Left renal pelvis (tissue), 4 donors: ENCODE measurements at regions not wholly inside any gene's neighbourhood (a gene's known extent, or its start where the extent isn't known, plus 50 kb on each side); places are given as distances from the start of the nearest gene placed in this dataset.

Source experiments
- DNase-seq, 4 donors: peaks; one replicate each; pipeline ENCODE4 v3.0.0-alpha.2; 2013; ENCODE audit warnings: low read depth in 4 of 4, low spot score in 3 of 4

- DNase-seq = no peak
These were observed 59.7 kb upstream of the LMO1 start for GRCh38 chr11:8323161-8323935.

DNA sequence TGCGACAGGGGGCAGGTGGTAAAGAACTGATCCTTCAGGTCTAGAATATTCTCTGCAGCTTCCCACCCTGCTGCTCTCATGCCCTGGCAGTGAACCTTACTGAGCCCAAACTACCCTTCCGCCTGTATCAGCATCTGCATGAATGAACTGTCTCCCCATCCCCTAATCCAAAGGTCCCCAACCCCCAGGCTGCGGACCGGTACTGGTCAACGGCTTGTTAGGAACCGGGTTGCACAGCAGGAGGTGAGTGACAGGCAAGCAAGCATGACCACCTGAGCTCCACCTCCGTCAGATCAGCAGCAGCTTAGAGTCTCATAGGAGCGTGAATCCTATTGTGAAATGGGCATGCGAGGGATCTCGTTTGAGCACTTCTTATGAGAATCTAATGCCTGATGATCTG, 58.2 kb upstream of the LMO1 start:
- DNase-seq = no peak

DNA sequence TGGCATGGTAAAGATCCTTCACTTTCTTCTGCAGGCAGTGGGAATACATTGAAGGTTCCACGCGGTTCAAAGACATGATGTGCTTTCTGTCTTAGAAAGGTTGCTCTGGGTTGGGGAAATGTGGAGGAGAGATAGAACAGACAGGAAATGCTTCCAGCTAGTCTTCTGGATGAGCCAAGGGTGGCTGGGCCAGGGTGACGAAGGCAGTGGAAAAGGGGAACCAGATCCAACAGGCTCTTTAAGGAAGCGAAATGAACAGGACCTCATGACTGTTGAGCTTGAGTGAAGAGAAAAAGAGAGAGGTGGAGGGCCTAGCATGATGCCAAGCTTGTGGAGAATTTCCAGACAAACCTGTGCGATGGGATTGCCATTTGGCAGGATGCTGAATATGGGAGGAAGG, 56.4 kb upstream of the LMO1 start:
- DNase-seq = no peak

DNA sequence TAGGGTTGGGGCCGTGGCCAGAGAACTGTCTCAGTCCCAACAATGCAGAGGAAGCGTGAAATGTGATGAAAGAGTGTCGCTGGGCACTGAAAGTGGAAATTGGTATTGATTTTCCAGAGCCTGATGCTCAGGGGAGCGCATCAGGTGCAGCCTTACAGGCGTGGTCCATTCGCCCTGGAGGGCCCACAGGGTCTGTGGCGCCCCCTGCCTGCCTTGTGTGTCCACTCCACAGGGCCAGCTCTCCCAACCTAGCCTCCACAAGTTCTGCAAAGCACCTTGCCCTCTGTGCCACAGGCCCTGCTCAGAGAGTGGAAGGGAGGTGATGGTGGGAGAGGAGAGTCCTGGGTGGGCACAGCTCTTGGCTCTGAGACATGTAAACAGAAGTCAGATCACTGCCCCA, 54.9 kb upstream of the LMO1 start:
- no peak for DNase-seq

- DNase-seq = no peak
These were observed 53.5 kb upstream of the LMO1 start for GRCh38 chr11:8317159-8317558.

DNA sequence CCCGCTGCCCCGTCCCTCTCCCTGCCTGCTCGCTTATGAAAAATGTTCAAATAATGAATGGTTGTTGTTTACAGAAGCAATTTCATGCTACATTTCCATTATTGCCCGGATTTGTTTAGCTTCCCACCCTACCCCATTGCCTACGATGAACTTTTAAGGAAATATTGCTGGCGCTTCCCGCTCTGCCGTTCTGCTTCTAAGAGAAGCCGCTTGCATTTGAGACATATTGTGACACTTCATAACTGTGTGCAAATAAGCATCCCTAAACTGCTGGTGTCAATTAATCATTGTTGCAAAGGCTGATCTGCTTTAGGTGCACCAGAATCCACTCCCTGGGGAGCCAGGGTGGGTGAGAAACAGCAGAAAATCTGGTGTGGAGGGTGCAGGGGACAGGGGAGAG, 52.3 kb upstream of the LMO1 start:
- DNase-seq = no peak

- no peak for DNase-seq
These were observed 51.8 kb upstream of the LMO1 start for GRCh38 chr11:8315463-8315862.

GRCh38 chr11:8314916-8315315, 51.2 kb upstream of the LMO1 start:
- DNase-seq = no peak

DNA sequence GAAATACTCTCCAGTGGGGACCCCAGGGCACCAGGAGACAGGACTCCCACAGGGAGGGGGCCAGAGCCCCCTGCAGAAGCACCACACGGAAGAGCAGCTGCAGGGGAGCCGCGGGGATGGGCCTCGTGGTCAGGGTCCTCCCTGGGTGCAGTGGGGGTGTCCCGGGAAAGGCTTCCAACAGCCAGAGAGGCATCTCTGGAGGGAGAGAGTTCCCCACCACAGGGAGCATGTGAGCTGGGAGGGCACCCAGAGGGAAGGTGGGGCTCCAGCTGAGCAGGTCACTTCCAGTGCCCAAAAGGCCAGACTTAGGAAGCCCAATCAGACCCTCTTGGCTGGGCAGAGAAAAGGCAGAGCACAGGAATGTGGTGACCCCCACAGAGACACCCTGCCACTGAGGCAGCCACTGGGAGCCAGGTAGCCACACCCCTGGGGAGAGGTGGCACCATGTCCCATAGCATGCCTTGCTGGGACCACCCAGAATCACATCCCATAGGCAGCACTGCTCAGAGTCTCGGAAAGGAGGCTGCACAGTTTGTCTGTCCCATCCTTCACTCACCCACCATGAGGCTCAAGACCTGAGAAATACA, 49.9 kb upstream of the LMO1 start:
- no peak for DNase-seq
